ENCODE measurements at regions not wholly inside any gene's neighbourhood (a gene's known extent, or its start where the extent isn't known, plus 50 kb on each side); places are given as distances from the start of the nearest gene placed in this dataset.
"Not testable (repeated sequence)": the region's sequence is repeated elsewhere in the genome, so short reads cannot be mapped to it uniquely, and the experiment has no call there.

DNA sequence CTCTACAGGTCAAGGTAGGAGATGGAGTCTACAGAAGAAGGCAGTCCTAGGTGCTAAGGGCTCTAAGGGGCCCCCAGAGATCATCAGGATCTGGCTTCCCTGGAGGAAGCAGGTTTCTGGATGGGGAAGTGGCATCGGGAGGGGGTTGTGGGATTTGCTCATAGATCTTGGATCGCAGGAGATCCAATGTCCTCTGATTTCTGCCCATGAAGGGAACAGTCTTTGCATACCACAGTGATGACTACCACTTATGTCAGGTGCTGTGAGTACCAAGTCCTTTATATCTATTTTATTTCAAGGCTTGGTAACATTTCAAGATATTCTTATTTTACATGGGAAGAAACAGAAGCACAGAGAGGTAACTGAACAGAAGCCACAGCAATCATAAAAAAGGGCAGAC is 164.0 kb downstream of the RGS9 start:
- no peak for FAIRE-seq

- no peak for FAIRE-seq
Measured at GRCh38 chr17:65297916-65298315, 160.7 kb downstream of the RGS9 start.

GRCh38 chr17:65297384-65297783 is 160.2 kb downstream of the RGS9 start:
- no peak for FAIRE-seq

DNA sequence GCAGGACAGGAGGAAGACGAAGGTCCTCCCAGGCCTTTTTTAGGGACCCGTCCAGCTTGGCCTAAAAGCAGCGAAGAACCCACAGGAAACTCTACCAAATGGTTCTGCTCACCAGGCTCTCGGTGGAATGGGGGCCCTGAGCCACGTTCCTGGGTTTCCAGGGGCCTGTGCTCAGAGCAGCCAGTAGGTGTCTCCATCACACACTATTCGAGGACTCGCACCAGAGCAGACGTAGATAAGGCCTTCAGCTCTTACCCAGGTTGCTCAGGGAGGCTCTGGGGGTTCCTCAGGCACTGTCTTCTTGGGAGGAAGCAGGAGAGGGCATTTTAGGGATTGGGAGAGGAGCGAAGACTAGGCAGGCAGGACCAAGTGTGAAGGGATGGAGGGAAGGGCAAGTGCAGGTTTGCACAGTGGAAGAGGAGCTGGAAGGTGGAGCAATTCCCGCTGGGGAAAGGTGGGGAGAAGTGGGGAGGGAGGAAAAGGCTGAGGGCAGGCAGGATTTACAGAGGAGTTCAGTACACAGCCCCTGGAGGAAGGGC is 157.1 kb downstream of the RGS9 start:
- FAIRE-seq: no peak

DNA sequence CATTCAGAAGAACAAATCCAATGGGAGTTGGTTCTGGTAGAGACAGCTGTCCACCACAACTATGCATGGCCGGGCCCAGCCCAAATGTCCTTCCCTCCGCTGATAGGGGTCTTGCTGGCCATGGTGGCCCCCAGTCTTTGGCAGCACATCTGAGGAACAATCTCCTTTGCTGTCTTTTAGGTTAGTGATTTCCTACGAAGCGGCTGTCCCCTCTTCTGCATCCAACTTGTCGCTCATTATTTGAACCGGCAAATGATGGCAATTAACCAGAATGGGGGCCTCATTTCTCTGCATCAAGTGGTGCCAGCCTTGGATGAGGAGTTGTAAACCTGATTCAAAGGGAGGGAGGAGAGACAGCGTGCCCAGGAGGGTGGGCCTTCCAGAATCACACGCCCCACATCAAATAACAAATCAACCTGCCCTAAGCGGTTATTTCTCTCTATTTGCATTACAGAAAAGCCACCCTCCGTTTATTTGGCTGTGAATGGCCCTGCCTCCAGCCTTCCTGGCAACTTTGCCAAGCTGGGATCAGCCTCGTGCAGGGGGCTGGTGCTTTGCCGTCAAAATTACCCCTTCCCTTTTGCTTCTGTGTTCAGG is 156.5 kb downstream of the RGS9 start:
- no peak for FAIRE-seq

- no peak for FAIRE-seq
Measured at GRCh38 chr17:65292430-65292829, 155.3 kb downstream of the RGS9 start.

DNA sequence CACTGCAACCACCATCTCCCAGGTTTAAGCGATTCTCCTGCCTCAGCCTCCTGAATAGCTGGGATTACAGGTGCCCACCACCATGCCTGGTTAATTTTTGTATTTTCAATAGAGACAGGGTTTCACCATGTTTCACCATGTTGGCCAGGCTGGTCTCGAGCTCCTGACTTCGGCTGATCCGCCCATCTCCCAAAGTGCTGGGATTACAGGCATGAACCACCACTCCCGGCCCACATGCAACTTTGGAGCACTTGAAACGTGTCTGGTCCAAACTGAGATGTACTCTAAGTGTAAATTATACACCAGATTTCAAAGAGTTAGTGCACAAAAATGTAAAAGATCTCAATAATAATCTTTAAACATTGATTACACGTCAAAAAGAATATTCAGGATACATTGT is 154.1 kb downstream of the RGS9 start:
- not testable (repeated sequence) for FAIRE-seq

- no peak for FAIRE-seq
Measured at GRCh38 chr17:65290616-65291015, 153.4 kb downstream of the RGS9 start.

DNA sequence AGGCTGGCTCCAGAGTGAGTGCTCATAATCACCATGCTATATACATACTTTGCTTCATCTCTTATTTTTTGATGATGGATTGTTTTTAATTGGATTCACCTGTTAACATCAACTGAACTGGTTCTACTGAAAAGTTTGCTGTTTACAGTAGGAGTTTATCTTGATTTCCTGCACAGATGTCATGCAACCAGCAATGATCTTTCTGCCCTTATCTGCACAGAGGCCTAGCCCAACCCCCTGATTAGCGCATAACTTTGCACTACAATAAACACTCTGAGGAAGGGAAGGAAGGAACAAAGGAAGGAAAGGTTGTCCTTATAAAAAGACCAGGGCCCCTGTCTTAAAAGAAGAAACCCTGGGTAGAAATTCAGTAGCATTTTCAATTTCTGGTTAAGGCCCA is 152.9 kb downstream of the RGS9 start:
- FAIRE-seq: no peak

- no peak for FAIRE-seq
Measured at GRCh38 chr17:65287040-65287439, 149.9 kb downstream of the RGS9 start.

GRCh38 chr17:65283704-65284103 is 146.5 kb downstream of the RGS9 start:
- no peak for FAIRE-seq

- no peak for FAIRE-seq
Measured at GRCh38 chr17:65279456-65279855, 142.3 kb downstream of the RGS9 start.

DNA sequence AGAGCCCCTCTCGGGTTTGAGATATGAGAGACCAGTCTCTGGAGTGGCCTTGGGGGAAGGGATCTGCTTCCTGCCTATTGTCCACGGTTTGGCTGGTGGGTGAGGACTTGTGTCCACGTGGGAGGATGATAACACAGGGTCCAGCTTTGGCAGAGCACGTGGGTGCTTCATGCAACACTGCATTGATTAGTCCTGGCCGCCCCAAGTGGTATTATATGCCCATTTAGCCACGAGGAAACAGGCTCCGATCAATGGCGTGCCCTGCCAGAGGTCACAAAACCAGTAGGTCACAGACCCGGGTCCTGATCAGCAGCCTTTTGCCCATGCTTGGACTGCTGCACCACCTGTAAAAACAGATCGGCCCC is 141.6 kb downstream of the RGS9 start:
- FAIRE-seq: no peak

GRCh38 chr17:65278050-65278819 is 141.1 kb downstream of the RGS9 start:
- no peak for FAIRE-seq

DNA sequence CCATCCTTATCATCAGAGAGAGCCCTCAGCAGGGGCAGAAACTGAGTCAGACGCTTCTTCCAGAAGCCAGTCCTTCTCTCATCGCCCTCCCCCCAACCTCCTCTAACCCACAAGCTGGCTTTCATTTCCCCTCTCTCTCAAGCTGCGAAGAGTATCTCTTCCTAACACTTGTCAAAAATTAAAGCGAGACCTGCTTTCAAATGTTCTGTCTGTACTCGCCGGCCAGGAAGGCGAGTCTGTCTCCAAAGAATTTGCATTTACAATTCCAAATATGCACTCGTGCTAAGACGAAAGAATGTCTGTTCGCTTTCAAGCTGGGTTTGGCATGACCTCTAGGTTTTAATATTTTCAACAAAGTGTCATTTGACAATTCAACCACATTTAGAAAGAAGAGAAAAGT is 140.4 kb downstream of the RGS9 start:
- no peak for FAIRE-seq

All from G401.6 (cell line).